ENCODE measurements at regions not wholly inside any gene's neighbourhood (a gene's known extent, or its start where the extent isn't known, plus 50 kb on each side); places are given as distances from the start of the nearest gene placed in this dataset.
"Not testable (repeated sequence)": the region's sequence is repeated elsewhere in the genome, so short reads cannot be mapped to it uniquely, and the experiment has no call there.

DNA sequence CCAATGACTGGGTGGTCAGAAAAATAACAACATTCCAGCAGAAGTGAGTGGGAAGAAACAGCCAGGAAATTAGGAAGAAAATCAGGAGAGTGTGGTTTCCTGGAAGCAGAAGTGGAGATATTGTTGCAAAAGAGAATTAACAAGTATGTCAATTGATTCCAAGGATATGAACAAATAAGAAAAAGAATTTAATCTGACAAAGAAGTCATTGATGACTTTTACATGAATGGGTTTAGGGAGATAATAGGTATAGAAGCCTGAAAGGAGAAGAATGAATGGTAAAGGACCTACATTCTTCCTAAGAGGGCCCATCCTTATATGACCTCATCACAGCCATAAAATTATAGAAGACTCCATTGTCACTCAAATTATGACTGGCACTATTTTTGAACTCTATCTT, 1440.1 kb downstream of the OTOL1 start:
- DNase-seq, result no peak

DNA sequence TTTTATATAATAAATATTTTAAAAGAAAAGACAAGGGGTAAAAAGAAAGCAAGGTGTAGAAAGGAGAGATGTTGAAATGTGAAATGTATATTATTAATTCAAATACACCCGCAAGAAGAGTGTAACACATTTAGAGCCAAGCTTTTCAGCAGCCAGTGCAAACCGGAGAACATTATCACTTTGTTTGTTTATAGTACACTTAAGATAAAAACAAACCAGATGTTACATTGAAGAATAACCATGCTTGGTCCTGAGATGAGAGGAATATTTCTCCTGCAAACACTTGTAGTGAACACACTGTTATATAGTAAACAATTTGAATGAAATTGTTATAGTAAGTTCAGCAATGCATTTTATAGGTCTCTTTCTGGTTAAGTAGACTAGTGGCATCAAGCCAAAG, 1441.5 kb downstream of the OTOL1 start:
- DNase-seq, result peak in 1 of 2 experiments; percentile 31

DNA sequence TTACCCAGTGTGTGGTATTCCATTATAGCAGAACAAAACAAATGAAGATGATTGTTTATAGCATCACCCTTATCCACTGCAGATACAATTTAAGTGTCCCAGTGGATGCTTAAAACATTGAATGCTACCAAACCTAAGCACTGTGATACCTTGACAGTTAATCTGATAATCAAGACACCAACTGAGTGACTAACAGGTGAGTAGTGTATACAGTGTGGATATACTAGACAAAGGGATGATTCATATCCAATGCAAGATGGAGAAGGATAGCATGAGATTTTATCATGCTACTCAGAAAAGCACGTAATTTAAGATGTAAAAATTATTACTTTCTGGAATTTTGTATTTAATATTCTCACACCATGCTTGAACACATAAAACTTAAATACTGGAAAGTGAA, 1449.0 kb downstream of the OTOL1 start:
- DNase-seq, result no peak

DNA sequence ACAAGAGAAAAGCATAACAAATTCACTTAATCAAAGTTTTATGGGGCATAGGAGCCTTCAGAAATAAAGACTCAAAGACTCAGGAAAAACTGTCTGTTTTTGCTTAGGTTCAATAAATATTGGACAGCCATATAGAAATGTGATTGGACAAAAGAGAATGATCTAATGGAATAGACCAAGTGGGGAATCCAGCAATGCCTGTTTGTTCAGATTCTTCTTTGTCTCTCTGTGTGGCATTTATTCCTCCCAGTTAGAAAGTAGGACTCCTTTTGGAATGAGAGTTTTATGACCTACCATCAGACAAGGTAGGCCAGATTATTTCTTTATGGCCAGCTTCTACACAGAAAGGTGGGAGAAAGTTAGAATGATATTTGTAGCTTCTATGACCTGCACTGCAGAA, 1460.1 kb downstream of the OTOL1 start:
- DNase-seq, result no peak

DNA sequence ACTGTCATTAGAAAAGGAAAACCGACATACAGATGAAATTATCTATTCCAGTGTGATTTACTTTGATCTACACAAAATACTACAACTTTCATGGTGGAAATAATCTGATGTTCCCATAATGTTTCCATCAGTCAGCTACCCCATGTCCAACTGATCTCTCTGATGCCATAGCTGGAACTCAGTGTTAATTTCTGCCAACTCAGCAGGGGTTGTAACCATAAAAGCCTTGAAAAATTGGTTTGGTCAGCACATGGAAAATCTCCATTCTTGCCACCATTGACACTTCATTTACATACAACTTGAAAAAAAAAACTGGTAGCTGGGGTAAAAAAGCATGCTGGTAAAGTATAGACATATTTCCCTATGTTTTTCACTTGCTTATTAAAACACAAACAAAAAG, 1463.7 kb downstream of the OTOL1 start:
- DNase-seq, result no peak

DNA sequence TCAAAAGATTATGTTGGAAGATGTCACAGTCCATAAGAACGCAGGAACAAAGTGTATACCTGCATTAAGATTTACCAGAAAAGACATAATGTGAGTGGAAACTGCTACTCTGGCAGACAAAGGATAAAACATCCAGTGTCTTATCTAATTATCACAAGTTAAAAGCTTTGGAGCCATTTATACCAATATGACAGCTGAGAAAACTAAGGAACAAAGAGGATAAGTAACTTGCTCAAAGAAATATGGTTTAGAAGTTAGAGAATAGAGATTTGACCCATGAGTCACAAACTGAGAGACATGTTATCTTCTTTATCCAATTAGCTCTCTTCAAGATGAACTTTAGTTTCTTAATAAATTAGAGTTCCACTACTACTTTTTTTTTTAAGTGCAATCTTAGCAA, 1473.7 kb downstream of the OTOL1 start:
- DNase-seq, result no peak

DNA sequence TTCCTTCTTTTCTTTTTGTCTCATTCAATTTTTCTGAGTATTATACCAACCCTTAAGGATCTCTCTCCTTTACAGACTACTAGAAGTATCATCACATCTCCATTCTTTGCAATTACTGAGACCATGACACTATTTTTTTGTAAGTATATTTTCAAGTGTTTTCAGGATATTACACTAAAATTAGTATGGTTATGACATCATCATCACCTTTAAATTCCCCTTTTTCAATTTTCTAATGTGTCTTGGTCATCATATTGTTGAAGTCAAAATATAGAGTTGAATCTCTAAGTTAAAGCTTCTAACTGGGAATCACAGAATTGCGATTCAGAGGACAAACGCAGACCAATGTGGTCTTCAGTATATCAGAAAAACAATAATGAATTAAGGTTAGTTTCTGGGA, 1475.1 kb downstream of the OTOL1 start:
- DNase-seq, result no peak

DNA sequence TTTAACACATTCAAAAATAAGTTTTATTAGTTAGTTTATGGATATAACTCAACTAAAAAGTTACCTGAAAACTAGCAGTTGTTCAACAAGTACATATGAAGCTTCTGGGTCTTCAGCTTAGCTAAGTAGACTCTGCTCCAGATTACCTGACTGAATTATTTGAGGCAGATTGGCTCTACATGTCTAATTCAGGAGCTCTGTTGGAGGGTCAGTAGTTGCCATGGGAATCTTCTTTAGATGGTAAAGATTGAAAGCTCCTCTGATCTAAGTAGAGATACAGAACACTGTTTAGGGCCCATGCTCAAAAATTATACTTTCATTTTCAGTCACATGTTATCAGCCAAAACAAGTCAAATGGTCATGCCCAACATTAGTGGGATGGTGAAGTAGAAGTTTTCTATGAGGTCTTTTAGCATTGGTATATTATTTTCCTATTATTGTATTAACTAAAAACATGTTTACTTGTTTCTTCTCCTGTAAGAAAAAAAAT, 1476.9 kb downstream of the OTOL1 start:
- no peak for DNase-seq

DNA sequence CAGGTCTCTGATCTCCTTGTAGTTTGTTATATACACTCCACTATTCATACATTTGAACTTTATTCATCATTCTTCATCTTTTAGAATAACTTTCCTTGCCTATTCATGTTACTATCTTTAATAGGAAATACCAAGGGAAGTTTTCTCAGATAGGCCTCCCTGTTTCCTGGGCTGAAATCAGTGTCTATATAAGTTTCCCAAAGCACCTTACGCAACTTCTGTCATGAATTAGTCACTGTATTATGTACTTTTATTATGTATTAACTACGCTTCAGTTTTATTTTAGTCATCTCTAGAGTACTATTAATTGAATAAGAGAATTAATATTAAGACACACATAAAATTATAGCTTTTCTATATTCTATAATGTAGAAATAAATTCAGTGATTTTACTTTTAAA, 1481.5 kb downstream of the OTOL1 start:
- no peak for DNase-seq

DNA sequence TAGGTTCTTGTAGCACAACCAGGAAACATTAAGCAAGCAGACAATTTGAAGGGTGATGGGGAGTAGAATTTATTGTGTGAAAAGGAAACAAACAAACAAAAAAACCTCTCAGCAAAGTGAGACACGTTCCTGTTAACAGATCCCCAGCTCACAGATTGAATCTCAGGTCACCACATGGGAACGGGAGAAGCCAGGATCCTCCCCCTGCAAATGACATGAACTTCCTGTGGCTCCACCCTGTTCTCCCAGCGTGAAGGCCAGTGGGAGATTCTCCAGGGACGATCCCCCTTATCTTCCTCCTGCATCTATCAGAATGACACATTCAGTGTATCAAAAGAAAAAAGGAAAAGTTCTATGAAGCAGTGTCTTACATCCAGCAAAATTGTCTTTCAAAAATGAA, 1488.1 kb downstream of the OTOL1 start:
- DNase-seq, result no peak

DNA sequence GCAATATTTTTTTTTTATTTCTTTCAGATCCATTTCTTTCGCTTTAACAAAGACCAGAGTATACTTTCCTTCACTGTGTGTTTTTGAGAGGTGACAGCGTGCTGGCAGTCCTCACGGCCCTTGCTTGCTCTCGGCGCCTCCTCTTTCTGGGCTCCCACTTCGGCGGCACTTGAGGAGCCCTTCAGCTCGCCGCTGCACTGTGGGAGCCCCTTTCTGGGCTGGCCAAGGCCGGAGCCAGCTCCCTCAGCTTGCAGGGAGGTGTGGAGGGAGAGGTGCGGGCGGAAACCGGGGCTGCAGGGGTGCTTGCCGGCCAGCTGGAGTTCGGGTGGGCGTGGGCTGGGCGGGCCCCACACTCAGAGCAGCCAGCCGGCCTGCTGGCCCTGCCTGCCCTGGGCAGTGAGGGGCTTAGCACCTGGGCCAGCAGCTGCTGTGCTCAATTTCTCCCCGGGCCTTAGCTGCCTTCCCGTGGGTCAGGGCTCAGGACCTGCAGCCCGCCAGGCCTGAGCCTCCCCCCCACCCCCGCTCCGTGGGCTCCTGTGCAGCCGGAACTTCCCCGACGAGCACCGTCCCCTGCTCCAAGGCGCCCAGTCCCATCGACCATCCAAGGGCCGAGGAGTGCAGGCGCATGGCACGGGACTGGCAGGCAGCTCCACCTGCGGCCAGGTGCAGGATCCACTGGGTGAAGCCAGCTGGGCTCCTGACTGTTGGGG, 1490.6 kb downstream of the OTOL1 start:
- not testable (repeated sequence) for DNase-seq

DNA sequence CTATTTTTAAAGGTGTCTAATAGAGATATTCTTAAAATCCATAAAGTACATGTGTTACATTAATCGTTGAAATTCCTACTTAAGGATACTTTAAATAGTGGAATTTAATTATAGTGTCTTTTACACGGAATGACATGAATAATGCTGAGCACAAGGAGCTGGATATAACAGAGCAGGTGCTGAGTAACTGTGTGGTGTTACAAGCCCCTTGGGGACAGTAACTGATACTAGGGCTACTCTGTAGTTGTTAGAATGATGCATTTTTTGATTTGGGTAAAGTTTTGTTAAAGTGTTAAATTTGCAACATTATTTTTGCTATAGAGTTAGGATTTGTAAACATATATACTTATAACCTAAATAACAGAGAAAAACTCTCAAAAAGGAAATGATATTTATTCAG, 1496.1 kb downstream of the OTOL1 start:
- DNase-seq, result no peak

DNA sequence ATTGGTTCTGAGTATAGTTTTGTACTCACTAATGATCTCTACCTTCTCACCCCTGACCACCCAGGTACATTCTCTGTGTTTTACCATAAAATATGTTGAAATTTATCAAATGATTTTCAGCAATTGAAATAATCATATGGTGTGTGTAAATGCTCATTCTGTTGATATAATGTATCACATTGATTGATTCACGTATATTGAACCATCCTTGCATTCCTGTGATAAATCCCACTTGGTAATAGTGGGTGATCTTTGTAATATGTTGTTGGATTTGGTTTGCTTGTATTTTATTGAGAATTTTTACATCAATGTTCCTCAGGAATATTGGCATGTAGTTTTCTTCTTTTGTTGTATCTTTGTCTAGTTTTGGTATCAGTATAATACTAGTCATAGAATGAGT, 1497.6 kb downstream of the OTOL1 start:
- no peak for DNase-seq

DNA sequence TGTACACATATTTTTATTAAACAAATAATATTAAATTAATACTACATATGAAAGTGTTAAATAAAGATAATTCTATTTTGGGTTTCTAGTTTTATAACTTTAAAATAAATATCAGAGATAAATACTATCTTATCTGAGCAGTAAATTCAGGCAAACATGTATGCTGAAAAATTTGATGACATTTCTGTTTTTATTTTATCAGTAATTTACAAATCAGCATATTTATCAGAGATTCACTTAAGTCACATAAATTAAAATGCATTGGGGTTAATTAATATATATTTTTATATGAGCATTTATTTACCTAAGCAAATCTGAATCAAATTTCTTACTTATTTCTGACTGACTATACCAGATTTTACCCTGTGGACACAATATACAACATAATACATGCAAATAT, 1499.8 kb downstream of the OTOL1 start:
- DNase-seq, result no peak

DNA sequence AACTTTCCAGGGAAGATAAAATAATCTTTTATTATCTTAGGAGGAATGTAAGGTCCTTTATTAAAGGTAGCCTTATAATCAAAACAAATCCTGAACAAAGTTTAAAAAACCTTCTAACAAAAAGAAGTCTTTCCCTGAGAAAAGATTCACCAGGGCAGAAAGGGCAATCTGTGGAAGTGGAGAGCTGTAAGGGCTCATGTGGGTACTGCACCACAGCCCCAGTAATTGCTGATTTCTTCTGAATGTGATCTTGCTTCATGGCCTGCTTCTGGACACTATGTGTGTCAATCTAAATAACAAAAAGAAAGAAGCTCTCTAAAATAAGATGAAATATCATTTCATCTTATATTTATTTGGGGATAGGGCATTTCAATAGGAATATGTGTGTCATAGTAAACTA, 1501.6 kb downstream of the OTOL1 start:
- DNase-seq, result no peak

DNA sequence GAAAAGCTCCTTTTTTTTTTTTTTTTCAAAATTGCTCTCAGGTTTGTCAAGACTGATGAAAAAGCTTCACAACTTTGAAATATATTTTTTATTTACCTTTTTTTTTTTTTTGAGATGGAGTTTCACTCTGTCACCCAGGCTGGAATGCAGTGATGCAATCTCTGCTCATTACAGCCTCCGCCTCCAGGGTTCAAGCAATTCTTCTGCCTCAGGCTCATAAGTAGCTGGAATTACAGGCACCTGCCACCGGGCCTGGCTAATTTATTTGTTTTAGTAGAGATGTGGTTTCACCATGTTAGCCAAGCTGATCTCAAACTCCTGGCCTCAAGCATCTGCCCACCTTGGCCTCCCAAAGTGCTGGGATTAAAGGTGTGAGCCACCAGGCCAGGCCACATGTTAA, 1515.0 kb downstream of the OTOL1 start:
- no peak for DNase-seq

DNA sequence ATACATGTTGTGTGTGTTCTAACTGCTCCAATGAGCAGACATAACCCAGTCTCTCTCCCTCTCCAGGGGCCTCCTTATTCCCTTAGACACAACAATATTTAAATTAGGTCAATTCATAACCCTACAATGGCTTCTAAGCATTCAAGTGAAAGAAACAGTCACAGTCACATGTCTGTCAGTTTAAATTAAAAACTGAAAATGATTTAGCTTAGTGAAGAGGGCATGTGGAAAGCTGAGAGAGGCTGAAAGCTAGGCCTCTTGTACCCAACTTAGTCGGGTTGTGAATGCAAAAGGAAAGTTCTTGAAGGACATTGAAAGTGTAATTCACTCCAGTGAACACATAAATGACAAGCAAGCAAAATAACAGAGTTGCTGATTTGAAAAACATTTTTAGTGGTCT, 1519.6 kb downstream of the OTOL1 start:
- no peak for DNase-seq

DNA sequence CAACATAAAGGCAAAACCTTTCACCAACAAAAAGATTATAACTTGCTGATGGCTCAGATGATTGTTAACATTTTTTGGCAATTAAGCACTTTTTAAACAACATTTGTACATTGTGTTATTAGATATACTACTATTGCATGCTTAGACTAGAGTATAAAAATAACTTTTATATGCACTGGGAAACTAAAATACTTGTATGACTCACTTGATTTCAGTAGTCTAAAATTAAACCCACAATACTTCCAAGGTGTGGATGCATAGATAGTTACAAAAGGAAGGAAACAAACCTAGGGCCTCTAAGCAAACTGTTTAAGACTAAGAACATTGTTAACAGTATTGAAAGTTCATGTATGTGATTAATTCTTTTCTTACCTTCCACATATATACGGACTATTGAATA, 1521.5 kb downstream of the OTOL1 start:
- no peak for DNase-seq

DNA sequence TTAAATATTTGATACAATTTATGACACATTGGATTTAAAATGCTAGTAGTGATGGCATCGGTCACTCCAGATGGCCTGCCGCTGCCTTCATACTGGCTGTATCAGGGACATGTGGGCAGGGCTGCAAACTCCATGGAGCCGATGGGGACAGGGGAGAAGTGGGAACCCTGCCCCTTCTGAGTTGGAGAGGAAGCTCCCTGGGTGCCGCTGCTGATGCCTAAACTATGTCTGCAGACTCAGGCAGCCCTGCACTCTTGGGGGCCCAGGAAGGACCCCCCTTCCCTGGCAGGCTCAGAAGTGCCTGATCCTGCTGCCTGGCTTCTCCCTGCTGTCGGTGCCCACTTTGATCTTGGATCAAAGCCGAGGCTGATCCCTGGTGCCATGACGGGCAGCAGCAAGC, 1522.1 kb downstream of the OTOL1 start:
- no peak for DNase-seq

DNA sequence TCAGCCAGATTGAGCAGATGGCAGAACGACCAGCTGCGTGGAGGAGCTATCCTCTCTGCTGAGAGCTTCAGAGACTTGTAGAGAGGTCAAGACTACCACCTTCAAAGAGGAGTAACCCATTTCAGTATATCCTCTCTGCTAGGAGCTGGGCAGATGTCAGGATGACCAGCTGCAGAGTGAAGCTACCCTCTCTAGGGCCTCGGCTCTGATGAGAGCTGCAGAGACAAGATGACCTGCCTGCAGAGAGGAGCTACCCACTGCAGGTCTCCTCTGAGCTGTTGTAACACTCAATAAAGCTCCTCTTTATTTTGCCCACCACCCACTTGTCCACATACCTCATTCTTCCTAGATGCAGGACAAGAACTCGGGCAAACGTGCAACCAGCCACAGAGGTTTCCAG, 1522.7 kb downstream of the OTOL1 start:
- DNase-seq, result no peak

DNA sequence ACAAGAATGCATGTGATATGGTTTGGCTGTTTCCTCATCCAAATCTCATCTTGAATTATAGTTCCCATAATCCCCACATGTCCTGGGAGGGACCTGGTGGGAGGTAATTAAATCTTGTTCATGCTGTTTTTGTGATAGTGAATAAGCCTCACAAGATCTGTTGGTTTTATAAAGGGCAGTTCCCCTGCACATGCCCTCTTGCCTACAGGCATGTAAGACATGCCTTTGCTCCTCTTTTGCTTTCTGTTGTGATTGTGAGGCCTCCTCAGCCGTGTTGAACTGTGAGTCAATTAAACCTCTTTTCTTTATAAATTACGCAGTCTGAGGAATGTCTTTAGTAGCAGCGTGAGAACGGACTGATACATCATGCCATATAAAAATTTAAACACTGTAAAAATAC, 1537.0 kb downstream of the OTOL1 start:
- DNase-seq, result no peak

DNA sequence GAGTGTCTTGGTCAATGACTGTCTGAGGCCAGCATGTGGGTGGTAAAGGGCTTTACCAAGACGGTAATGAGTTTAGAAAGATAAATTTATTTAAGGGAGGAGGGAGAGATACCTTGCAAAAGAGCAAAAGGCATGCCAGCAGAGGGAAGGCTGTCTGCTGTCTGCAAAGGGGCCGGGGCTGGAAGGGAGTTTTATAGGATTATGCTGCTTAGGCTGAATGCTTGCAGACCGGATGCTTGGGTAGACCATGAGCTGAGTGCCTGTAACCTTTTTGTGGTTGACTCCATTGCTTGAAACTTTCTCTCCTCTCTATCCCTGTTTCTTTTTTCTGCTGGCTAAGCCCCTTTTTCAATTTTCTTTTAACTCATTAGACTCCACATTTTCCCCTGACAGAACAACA, 1543.0 kb downstream of the OTOL1 start:
- DNase-seq, result no peak

DNA sequence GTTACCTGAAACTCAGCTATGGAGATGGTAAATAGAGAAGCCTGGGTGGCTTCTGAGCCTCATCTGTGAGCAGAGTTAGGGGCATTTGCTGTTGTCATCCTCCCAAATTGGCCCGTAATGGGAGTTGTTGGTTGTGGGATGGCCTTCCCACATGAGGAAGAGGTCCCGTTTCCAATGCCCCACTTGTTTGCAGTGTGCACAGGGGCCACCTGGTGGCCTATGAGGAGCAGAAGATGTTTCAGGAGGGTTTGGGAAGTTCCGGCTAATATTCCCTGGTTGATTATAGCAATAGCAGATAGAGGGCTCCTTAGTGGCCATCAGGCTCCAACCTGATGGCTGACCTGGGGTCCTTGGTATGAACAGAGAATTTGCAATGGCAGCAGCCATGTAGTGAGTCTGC, 1546.5 kb downstream of the OTOL1 start:
- DNase-seq, result peak in 1 of 2 experiments; percentile 22

DNA sequence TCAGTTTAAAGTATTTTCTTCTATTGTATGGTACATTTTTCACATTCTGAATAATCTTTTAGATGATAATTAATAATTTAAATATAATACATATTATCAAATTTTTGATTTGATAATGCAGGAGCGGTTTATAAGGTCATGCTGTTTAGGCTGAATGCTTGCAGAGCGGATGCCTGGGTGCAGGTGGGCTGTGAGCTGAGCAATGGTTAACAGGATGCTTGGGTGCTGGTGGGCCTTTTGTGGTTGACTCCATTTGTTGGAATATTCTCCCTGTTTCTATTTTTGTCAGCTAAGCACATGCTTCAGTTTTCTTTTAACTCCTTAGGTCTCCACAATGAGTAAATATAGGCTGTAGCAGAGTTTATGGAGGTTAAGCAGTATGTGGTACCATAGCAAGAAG, 1549.3 kb downstream of the OTOL1 start:
- DNase-seq, result no peak

DNA sequence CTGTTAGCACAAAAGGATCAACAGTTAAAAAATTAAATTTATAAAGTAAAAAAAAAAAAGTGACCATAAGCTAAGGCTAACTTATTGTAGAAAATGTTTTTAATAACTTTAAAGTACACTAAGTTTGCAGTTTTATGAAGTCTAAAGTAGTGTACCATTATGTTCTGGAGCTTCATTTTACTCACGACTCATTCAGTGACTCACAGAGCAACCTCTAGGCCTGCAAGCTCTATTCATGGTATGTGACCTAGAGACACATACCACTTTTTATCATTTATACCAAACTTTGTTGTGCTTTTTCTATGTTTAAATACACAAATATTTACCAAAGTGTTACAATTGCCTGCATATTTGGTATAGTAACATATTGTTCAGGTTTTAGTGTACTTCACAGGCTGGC, 1552.3 kb downstream of the OTOL1 start:
- no peak for DNase-seq
